T-cell (primary cell): ENCODE measurements at regions not wholly inside any gene's neighbourhood (a gene's known extent, or its start where the extent isn't known, plus 50 kb on each side); places are given as distances from the start of the nearest gene placed in this dataset.
"Not testable (repeated sequence)": the region's sequence is repeated elsewhere in the genome, so short reads cannot be mapped to it uniquely, and the experiment has no call there.

ENCODE experiments used
- ATAC-seq, 4 experiments: fragments of 200-7000 bp in 3 of 4; fragments of 150-1000 bp in 1 of 4; cut with Tn5 transposase; replicated peaks in 1 of 4; 1 replicate in 3 of 4; 2 replicates in 1 of 4; pipeline ENCODE4 v1.10.0; 2021; ENCODE audit warnings: moderate library complexity in 3 of 4, mild to moderate bottlenecking in 2 of 4, moderate number of reproducible peaks in 1 of 4
- CTCF ChIA-PET, 2 donors: fragments of 300-600 bp; sonication (Branson Sonifier 250); formaldehyde crosslinking; loops; one replicate each; lab custom pipeline; 2022; ENCODE audit warnings: antibody characterized with exemption in 2 of 2; lab: Charles Lee
- POLR2A ChIA-PET, 2 donors: fragments of 300-600 bp; sonication (Branson Sonifier 250); formaldehyde crosslinking; loops; one replicate each; lab custom pipeline; 2022; ENCODE audit warnings: antibody characterized with exemption in 2 of 2; lab: Charles Lee
- DNase-seq, 35 experiments: peaks; one replicate each; pipeline versions ENCODE4 v3.0.0 to v3.0.0-alpha.2; 2013 to 2023
- H3K27ac ChIP-seq: one replicate; pipeline ENCODE4 v1.5.1; 2013; ENCODE audit warnings: low read length
- H3K27me3 ChIP-seq, 2 experiments: replicated peaks in 1 of 2; 1 replicate in 1 of 2; 2 replicates in 1 of 2; pipeline versions ENCODE4 v1.6.1 to v1.7.0; 2013; ENCODE audit warnings: low read length in 1 of 2, mixed read lengths in 1 of 2; ENCODE audit not compliant: control insufficient read depth in 2 of 2, insufficient read depth in 2 of 2; ENCODE audit errors: extremely low read depth in 1 of 2
- H3K36me3 ChIP-seq, 2 donors: 1 replicate in 1 of 2; 2 replicates in 1 of 2; pipeline versions ENCODE4 v1.6.1 to v1.7.0; 2013; ENCODE audit warnings: low read length in 1 of 2; ENCODE audit not compliant: control insufficient read depth in 2 of 2, insufficient read depth in 1 of 2; ENCODE audit errors: extremely low read depth in 1 of 2
- H3K4me1 ChIP-seq, 2 experiments: 1 replicate in 1 of 2; 2 replicates in 1 of 2; pipeline versions ENCODE4 v1.6.1 to v1.7.0; 2013; ENCODE audit warnings: low read length in 2 of 2, mixed read lengths in 1 of 2; ENCODE audit not compliant: insufficient read depth in 2 of 2, control insufficient read depth in 1 of 2; ENCODE audit errors: extremely low read depth in 1 of 2
- H3K4me3 ChIP-seq, 2 donors: 1 replicate in 1 of 2; 2 replicates in 1 of 2; pipeline versions ENCODE4 v1.5.1 to v1.7.0; 2013; ENCODE audit warnings: mild to moderate bottlenecking in 2 of 2, low read length in 1 of 2, moderate library complexity in 1 of 2; ENCODE audit not compliant: control insufficient read depth in 1 of 2; ENCODE audit errors: extremely low read depth in 1 of 2
- H3K9me3 ChIP-seq: 2 replicates; pipeline ENCODE4 v1.7.0; 2013
- H3K27ac Mint-ChIP-seq, 2 donors: one replicate each; pipeline ENCODE4 v1.8.0; 2020 to 2021; ENCODE audit warnings: mild to moderate bottlenecking in 2 of 2, mixed read lengths in 2 of 2
- H3K27me3 Mint-ChIP-seq, 2 donors: one replicate each; pipeline ENCODE4 v1.8.0; 2021 to 2022; ENCODE audit warnings: mixed read lengths in 2 of 2
- H3K36me3 Mint-ChIP-seq: one replicate; pipeline ENCODE4 v1.8.0; 2021; ENCODE audit warnings: mixed read lengths
- H3K4me1 Mint-ChIP-seq, 3 donors: one replicate each; pipeline ENCODE4 v1.8.0; 2020 to 2022; ENCODE audit warnings: mixed read lengths in 3 of 3, mild to moderate bottlenecking in 1 of 3
- H3K4me3 Mint-ChIP-seq, 3 donors: one replicate each; pipeline ENCODE4 v1.8.0; 2020 to 2022; ENCODE audit warnings: mild to moderate bottlenecking in 3 of 3, mixed read lengths in 3 of 3, moderate library complexity in 3 of 3
- H3K9me3 Mint-ChIP-seq, 3 donors: one replicate each; pipeline ENCODE4 v1.8.0; 2020 to 2022; ENCODE audit warnings: mixed read lengths in 3 of 3
- WGBS: methylation state at CpG from one replicate; pipeline ENCODE4 v1.1.5; 2013; ENCODE audit warnings: missing lambda C conversion rate; ENCODE audit not compliant: insufficient coverage; 5-methylcytosine and 5-hydroxymethylcytosine counted together

GRCh38 chr10:47711428-47711827, 52.0 kb downstream of the SYT15B start:
- ATAC-seq, H3K27me3 Mint-ChIP-seq, H3K4me1 ChIP-seq, H3K36me3 ChIP-seq, POLR2A ChIA-PET, H3K4me3 ChIP-seq, H3K27ac ChIP-seq, H3K9me3 Mint-ChIP-seq, CTCF ChIA-PET, H3K4me1 Mint-ChIP-seq, H3K4me3 Mint-ChIP-seq, H3K27me3 ChIP-seq, H3K27ac Mint-ChIP-seq, H3K36me3 Mint-ChIP-seq, DNase-seq, H3K9me3 ChIP-seq: not testable (repeated sequence)

- WGBS, result no CpG with 5 or more reads among the region's 4 CpGs
- H3K9me3 Mint-ChIP-seq, H3K4me1 ChIP-seq, H3K4me3 ChIP-seq, H3K9me3 ChIP-seq, H3K4me1 Mint-ChIP-seq, H3K36me3 Mint-ChIP-seq, POLR2A ChIA-PET, H3K27me3 ChIP-seq, DNase-seq, ATAC-seq, H3K27ac ChIP-seq, H3K27ac Mint-ChIP-seq, H3K27me3 Mint-ChIP-seq, H3K36me3 ChIP-seq, CTCF ChIA-PET, H3K4me3 Mint-ChIP-seq: not testable (repeated sequence)
Measured at GRCh38 chr10:47710443-47710842, 52.9 kb downstream of the SYT15B start.

DNA sequence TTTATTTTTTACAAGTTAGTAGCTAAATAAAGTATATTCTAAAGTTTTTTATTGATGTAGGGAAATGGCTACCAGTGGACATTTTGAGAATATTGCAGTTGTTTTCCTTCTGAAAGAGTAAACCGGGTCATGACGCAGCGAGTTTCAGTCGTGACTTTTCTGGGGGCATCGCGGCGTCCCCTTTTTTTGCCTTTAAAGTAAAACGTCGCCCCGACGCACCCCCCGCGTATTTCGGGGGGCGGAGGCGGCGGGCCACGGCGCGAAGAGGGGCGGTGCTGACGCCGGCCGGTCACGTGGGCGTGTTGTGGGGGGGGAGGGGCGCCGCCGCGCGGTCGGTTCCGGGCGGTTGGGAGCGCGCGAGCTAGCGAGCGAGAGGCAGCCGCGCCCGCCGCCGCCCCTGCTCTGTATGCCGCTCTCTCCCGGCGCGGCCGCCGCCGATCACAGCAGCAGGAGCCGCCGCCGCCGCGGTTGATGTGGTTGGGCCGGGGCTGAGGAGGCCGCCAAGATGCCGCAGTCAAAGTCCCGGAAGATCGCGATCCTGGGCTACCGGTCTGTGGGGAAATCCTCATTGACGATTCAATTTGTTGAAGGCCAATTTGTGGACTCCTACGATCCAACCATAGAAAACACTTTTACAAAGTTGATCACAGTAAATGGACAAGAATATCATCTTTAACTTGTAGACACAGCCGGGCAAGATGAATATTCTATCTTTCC, 57.5 kb downstream of the SYT15B start:
- CTCF ChIA-PET, H3K4me1 Mint-ChIP-seq, H3K27ac ChIP-seq, H3K27ac Mint-ChIP-seq, H3K9me3 ChIP-seq, H3K27me3 Mint-ChIP-seq, H3K27me3 ChIP-seq, POLR2A ChIA-PET, H3K4me1 ChIP-seq, H3K36me3 ChIP-seq, H3K9me3 Mint-ChIP-seq, H3K36me3 Mint-ChIP-seq: not testable (repeated sequence)
- DNase-seq (peak; percentile 17 to 82 (median 66)), ATAC-seq (peak; percentile 96 to 99 (median 98))
- H3K4me3 ChIP-seq, result peak overlapping the region in 1 of 2 donors; percentile 38
- no CpG with 5 or more reads among the region's 66 CpGs for WGBS
- H3K4me3 Mint-ChIP-seq, result peak overlapping the region; percentile 43 to 72 (median 61)

DNA sequence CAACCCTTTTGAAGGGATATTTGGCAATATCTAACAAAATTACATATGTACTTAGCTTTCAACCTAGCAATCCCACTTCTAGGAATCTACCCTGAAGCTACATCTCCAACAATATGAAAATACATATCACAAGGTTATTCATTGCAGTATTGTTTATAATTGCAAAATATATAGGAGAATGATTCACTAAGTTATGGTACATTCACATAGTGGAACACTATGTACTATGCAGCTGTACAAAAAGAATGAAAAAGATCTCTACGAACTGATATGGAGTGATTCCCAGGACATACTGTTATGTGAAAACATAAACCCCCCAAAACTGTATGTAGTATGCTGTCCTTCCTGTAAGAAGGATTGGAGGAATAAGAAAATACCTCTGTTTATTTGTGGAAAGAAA, 62.1 kb downstream of the SYT15B start:
- WGBS, result no CpG with 5 or more reads among the region's 1 CpG
- H3K27ac Mint-ChIP-seq, H3K9me3 ChIP-seq, H3K4me1 ChIP-seq, H3K36me3 Mint-ChIP-seq, H3K4me3 Mint-ChIP-seq, H3K27me3 ChIP-seq, H3K27ac ChIP-seq, CTCF ChIA-PET, H3K36me3 ChIP-seq, H3K4me3 ChIP-seq, DNase-seq, H3K27me3 Mint-ChIP-seq, ATAC-seq, POLR2A ChIA-PET, H3K9me3 Mint-ChIP-seq, H3K4me1 Mint-ChIP-seq: not testable (repeated sequence)

- H3K9me3 ChIP-seq, H3K27me3 Mint-ChIP-seq, H3K4me3 Mint-ChIP-seq, ATAC-seq, H3K4me1 ChIP-seq, H3K9me3 Mint-ChIP-seq, POLR2A ChIA-PET, H3K27ac Mint-ChIP-seq, H3K36me3 ChIP-seq, DNase-seq, H3K27me3 ChIP-seq, CTCF ChIA-PET, H3K36me3 Mint-ChIP-seq, H3K4me3 ChIP-seq, H3K4me1 Mint-ChIP-seq, H3K27ac ChIP-seq: not testable (repeated sequence)
Measured at GRCh38 chr10:47699854-47700253, 63.5 kb downstream of the SYT15B start.

- H3K4me3 Mint-ChIP-seq, H3K27ac ChIP-seq, H3K27me3 Mint-ChIP-seq, H3K4me1 ChIP-seq, H3K4me3 ChIP-seq, H3K9me3 Mint-ChIP-seq, CTCF ChIA-PET, H3K4me1 Mint-ChIP-seq, H3K36me3 Mint-ChIP-seq, ATAC-seq, DNase-seq, H3K9me3 ChIP-seq, H3K27me3 ChIP-seq, H3K27ac Mint-ChIP-seq, POLR2A ChIA-PET, H3K36me3 ChIP-seq: not testable (repeated sequence)
- WGBS, result no CpG with 5 or more reads among the region's 1 CpG
Measured at GRCh38 chr10:47696170-47696569, 67.2 kb downstream of the SYT15B start.

DNA sequence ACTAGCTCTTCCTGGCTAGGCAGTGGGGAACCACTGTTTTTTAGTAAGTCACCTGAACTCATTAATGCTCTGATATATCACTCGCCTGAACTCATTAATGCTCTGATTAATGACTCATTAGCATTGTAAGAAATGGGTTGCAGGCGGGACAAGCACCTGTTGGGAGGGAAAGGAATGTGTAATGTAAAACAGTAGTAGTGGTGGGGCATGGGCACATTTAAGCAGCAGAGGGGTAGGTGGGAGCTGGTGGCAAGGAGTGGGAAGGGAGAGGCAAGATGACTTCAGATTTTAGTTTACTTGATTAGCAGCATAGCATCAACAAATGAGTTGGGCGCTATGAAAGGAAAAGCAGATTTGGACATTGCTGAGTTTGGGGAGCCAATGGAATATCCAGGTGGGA, 68.2 kb downstream of the SYT15B start:
- DNase-seq, CTCF ChIA-PET, H3K4me1 ChIP-seq, H3K4me3 ChIP-seq, H3K27me3 Mint-ChIP-seq, H3K27me3 ChIP-seq, H3K9me3 ChIP-seq, H3K36me3 ChIP-seq, H3K27ac ChIP-seq, H3K27ac Mint-ChIP-seq, H3K4me3 Mint-ChIP-seq, ATAC-seq, H3K4me1 Mint-ChIP-seq, H3K9me3 Mint-ChIP-seq, POLR2A ChIA-PET, H3K36me3 Mint-ChIP-seq: not testable (repeated sequence)
- WGBS, result no CpG with 5 or more reads among the region's 3 CpGs
